ENCODE measurements at regions not wholly inside any gene's neighbourhood (a gene's known extent, or its start where the extent isn't known, plus 50 kb on each side); places are given as distances from the start of the nearest gene placed in this dataset.

GRCh38 chr16:64478252-64478906 is 643.5 kb downstream of the CDH11 start:
- H3K27me3 ChIP-seq (ENCODE audit: insufficient read depth, poor library complexity, severe bottlenecking), result no peaks in the 10 kb centered on the region
- no peak for TF ChIP-seq CTCF (IDR thresholded peaks at IDR 0.05; ENCODE audit: insufficient read depth, low read length)
- no peak for TF ChIP-seq SPI1 (IDR thresholded peaks at IDR 0.05; ENCODE audit: borderline replicate concordance, low read depth)
- TF ChIP-seq POLR2AphosphoS5 (IDR thresholded peaks at IDR 0.05; ENCODE audit: low read depth), result no peak
- no peak for DNase-seq (ENCODE audit: low read depth in 1 of 2, low spot score in 1 of 2)
- no peak overlapping the region for H3K4me3 ChIP-seq (replicated peaks; ENCODE audit: insufficient read depth, low read length)
- H3K27ac ChIP-seq (replicated peaks), result no peak overlapping the region

GRCh38 chr16:64475627-64476351 is 646.1 kb downstream of the CDH11 start:
- Histone ChIP-seq H3K4me3 (replicated peaks; ENCODE audit: insufficient read depth, low read length) (no peak overlapping the region), H3K27me3 (ENCODE audit: insufficient read depth, poor library complexity, severe bottlenecking) (no peaks in the 10 kb centered on the region), H3K27ac (replicated peaks) (no peak overlapping the region)
- TF ChIP-seq GABPA (IDR thresholded peaks at IDR 0.05; ENCODE audit: low read depth), result no peak
- TF ChIP-seq CTCF (IDR thresholded peaks at IDR 0.05; ENCODE audit: insufficient read depth, low read length), result no peak
- TF ChIP-seq SPI1 (IDR thresholded peaks at IDR 0.05; ENCODE audit: borderline replicate concordance, low read depth), result no peak
- TF ChIP-seq POLR2AphosphoS5 (IDR thresholded peaks at IDR 0.05; ENCODE audit: low read depth), result no peak
- TF ChIP-seq REST (IDR thresholded peaks at IDR 0.05; ENCODE audit: insufficient replicate concordance, low read depth), result no peak
- DNase-seq (ENCODE audit: low read depth in 1 of 2, low spot score in 1 of 2), result no peak

GRCh38 chr16:64470916-64471315 is 650.9 kb downstream of the CDH11 start:
- DNase-seq (ENCODE audit: low read depth in 1 of 2, low spot score in 1 of 2), result no peak
- TF ChIP-seq SPI1 (IDR thresholded peaks at IDR 0.05; ENCODE audit: borderline replicate concordance, low read depth), result no peak
- TF ChIP-seq POLR2AphosphoS5 (IDR thresholded peaks at IDR 0.05; ENCODE audit: low read depth), result no peak
- no peak for TF ChIP-seq GABPA (IDR thresholded peaks at IDR 0.05; ENCODE audit: low read depth)
- TF ChIP-seq CTCF (IDR thresholded peaks at IDR 0.05; ENCODE audit: insufficient read depth, low read length), result no peak
- no peak for TF ChIP-seq REST (IDR thresholded peaks at IDR 0.05; ENCODE audit: insufficient replicate concordance, low read depth)

More at GRCh38 chr16:64470916-64471315, 650.9 kb downstream of the CDH11 start:
- Histone ChIP-seq H3K4me3 (replicated peaks; ENCODE audit: insufficient read depth, low read length) (no peak overlapping the region), H3K27ac (replicated peaks) (no peak overlapping the region), H3K27me3 (ENCODE audit: insufficient read depth, poor library complexity, severe bottlenecking) (no peaks in the 10 kb centered on the region)

All from HL-60 (cell line).